Activated effector memory CD4-positive, alpha-beta T cell treated with Interleukin-2 at 50 U/mL for 16 hours (primary cell): ENCODE measurements at regions not wholly inside any gene's neighbourhood (a gene's known extent, or its start where the extent isn't known, plus 50 kb on each side); places are given as distances from the start of the nearest gene placed in this dataset.
"Not testable (repeated sequence)": the region's sequence is repeated elsewhere in the genome, so short reads cannot be mapped to it uniquely, and the experiment has no call there.

Experiments
- DNase-seq: peaks from one replicate; pipeline ENCODE4 v3.0.0-alpha.2; 2020

DNA sequence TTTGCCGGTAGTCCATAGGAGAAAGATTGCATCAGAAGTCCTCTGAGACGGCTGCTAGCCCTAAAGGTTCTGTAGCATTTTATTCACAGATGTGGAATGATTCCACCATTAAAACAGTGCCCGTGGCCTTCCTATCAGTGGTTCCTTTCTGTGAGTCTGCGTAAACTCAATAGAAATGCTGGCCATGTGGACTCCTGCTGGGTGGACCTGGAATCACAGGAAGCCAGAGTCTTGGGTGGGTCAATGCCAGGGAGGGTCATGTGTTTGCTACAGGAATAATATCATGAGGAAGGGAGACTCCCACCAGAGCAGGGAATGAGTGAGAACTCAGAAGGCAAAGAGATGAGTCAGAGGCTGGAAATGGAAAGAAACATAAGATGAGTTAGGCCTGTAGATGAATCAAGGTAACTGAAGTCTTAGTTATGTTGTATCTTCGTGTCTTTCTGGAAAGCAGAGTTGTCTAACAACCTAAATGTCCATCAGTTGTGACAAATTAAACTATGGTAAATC lies 410.4 kb upstream of the AUTS2 start:
- DNase-seq: no peak

DNA sequence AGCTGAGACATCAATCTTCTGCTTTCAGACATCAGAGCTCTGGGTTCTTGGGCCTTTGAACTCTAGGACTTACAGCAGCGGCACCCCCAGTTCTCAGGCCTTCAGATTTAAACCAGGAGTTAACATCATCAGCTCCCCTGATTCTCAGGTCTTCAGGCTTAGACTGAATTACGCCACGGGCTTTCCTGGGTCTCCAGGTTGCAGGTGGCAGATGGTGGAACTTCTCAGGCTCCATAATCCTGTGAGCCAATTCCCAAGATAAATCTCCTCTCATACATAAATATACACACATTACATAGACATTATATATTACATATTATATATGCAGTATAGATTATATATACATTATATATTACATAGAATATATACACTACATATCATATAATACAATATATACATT lies 408.9 kb upstream of the AUTS2 start:
- DNase-seq: no peak

DNA sequence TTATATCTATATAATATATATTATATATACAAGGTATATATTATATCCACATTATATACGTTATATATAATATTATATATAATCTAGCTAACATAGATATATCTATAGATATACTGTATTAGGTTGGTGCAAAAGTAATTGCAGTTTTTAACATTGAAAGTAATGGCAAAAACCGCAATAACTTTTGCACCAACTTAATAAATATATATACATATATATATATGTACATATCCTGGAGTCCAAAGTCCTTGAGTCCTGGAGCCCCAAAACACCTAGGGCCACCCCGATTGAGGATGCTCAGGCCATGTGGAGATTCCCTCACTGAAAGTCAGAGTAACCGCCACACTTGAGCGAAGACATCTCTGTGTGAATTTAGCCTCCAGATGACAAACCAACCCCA lies 408.2 kb upstream of the AUTS2 start:
- DNase-seq: no peak

DNA sequence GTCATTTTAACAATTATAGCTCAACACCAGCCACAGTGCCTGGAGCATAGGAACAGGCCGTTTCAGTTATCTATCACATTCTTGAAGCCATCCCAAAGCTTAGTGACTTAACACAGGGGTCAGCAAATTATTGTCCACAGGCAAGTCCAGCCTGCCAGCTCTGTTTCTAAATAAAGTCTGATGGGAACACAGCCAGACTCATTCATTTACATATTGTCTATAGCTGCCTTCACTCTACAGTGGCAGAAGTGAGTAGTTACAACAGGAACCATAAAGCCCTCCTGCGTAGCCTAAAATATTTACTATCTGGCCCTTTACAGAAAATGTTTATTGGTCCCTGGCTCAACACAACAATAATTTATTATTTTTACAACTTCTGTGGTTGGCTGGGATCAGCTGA lies 407.5 kb upstream of the AUTS2 start:
- DNase-seq: no peak

DNA sequence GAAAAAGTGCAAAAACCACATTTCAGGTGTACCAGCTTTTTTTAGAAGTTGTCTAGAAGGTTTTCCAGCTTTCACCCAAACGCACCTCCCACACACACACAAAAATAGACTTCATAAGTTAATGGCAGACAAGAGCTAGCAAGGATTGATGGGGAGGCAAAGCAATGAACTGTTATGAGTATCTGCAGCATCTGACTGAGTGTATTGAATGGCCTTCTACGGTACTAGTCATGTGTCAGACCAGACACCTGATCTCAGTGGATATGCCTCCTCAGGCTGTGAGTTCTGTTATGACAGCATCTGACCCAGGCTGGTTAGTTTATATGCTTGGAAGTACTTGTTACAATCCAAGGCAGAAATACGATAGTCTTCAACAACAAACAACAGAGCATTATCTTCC lies 406.1 kb upstream of the AUTS2 start:
- DNase-seq: no peak

DNA sequence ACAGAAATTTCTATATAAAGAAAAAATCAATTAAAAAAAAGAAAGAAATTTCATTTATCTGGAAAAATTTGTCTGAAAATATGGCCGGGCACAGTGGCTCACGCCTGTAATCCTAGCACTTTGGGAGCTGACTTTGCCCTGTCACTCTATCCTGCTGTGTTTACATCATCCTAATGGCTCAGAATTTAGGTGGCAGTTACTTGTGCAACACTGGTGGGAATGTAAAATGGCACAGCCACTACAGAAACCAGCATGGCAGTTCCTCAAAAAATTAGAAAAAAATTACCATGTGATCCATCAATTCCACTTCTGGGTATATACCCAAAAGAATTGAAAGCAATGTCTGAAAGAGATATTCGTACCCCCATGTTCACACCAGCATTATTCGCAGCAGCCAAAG lies 405.2 kb upstream of the AUTS2 start:
- no peak for DNase-seq

DNA sequence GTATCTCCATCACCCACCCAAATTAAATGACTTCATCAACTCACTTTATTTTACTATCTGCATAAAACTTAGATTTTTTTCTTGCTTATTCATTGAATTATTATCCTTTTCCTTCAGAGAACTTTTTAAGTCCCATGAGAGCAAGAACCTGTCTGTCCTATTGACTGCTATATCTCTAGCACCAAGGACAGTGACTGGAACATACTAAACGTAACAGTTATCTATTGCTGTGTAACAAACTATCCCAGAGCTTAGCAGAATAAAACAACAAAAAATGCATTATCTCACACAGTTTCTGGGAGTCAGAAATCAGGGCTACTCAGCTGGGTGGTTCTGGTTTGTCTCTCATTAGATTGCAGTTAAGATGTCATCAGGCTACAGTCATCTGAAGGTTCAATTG lies 401.7 kb upstream of the AUTS2 start:
- no peak for DNase-seq

DNA sequence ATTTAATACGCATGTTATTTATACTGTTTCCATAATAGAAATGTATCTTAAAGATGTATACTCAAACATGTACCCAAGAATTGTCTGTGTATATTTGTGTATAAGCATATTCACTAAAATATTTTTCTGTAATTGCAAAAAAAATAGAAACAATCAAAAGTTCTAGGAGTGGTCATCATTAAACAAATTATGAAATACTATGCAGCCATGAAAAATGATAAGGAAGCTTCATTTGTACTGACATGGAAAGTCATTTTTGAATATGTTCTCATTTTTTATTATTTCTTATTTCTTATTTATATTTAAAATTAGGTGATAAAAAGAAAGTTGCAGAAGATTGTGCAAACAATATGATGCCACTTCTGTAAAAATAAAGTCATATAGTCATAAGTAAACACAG lies 400.0 kb upstream of the AUTS2 start:
- no peak for DNase-seq

DNA sequence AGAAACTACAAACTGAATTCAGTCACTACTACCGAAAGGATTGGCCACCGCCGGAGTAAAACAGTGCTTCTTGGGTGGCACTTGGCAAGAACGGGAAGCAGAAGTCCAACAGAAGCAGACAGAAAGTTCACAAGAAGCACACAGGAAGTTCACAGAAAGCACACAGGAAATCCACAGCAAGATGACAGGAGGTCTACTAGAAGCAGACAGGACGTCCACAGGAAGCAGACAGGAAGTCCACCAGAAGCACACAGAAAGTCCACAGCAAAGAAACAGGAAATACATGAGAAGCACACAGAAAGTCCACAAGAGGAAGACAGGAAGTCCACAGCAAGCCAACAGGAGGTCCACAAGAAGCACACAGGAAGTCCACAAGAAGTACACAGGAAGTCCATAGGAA lies 399.2 kb upstream of the AUTS2 start:
- no peak for DNase-seq

DNA sequence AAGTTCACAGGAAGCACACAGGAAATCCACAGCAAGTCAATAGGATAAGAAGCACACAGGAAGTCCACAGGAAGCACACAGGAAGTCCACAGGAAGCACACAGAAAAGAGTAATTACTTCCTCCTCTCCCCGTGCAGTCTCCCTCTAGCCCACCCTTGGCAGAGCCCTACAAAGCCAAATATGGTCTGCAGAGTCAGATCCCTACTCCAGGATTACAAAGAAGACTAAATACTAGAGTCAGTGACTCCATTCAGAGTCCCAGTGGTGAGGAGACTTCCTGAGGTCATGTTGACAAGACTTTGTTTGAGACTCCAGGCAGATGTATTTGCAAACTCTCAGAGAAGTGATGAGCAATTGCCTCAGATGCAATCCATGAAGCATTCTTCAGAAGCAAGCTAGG lies 398.6 kb upstream of the AUTS2 start:
- no peak for DNase-seq

DNA sequence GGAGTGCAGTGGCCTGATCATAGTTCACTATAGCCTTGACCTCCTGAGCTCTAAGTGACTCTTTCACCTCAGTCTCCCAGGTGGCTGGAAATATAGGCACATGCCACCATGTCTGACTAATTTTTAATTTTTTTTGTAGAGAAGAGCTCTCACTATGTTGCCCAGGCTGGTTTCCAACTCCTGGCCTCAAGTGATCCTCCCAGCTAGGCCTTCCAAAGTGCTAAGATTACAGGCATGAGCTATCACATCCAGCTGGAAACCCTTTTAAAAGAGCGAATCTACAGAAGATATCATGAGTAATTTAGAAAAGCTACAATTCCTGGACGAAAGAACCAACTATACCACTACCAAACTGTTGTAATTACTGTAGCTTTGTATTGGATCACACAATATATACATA lies 394.4 kb upstream of the AUTS2 start:
- DNase-seq: no peak

DNA sequence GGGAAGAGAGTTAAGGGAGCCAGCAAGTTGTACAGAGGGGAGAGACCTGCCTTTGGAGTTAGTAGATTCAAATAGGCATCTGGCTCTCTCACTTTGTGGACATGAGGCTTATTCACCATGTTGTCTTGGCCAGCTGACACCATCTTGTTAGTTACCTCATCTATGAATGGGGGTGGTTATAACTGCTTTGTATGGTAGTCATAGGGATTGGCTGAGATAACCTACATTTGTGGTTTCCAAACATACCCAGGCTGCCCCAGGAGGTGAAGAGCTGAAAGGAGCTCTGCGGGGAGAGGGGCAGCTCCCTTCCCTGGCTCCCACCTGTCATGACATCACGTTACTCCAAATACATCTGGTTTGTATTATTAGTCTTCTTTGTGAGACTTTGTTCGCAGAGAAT lies 393.3 kb upstream of the AUTS2 start:
- no peak for DNase-seq

DNA sequence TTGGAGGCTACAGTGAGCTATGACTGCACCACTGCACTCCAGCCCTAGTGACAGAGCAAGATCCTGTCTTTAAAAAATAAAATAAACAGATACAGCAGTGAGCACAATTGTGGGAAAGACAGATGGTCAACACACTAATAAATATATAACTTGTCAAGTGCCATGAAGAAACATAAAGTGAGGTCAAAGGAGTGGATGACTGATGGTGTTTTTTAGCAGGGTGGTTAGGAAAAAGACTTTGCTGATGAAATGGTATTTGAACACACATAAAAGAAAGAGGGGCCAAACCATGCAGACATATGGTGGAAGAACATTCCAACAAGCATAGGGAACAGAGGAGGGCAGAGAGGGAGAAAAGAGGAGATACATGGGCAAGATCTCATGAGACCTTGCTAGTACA lies 392.7 kb upstream of the AUTS2 start:
- DNase-seq: no peak

DNA sequence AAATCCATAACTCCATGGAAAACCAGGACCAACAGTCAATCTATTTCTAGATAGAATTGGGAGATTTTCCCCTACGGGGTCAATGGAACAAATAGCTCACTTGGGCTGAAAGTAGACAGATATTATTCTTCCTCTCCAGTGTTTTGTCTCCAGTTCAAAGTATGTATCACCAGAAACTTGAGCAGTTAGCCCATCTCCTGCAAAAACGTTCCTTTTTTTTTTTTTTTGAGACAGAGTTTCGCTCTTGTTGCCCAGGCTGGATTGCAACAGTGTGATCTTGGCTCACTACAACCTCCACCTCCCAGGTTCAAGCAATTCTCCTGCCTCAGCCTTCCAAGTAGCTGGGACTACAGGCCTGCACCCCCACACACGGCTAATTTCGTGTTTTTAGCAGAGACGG lies 390.0 kb upstream of the AUTS2 start:
- no peak for DNase-seq

DNA sequence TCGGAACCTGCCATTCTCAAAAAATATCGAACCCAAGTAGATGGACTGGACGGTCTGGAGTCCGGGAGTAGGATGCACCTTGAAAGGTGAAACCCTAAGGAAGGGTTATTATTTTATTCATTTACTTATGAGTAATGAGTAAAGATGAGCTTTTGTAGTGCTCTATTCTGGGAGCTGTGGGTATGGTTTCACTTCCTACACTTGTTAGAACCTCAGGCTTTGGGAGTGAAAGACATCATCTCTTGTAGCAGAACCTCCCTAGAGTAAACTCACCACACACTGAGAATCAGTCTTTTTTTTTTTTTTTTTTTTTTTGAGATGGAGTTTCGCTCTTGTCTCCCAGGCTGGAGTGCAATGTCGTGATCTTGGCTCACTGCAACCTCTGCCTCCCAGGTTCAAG lies 389.4 kb upstream of the AUTS2 start:
- no peak for DNase-seq

DNA sequence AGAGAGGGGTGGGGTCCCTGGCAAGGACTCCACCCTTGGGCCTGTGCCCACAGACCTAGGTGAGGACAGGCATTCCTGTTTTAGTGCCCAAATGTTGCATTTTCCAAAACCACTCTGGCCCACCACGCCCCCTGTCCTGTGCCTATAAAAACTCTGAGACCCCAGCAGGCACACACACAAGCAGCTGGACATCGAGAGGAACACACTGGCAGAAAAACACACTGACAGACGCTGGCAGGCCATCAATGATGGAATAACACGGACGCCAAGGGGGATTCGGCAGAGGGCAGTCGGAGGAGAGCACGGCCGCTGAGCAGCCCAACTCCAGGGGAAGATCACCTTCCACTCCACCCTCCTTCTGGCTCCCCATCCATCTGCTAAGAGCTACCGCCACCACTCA lies 386.9 kb upstream of the AUTS2 start:
- no peak for DNase-seq

DNA sequence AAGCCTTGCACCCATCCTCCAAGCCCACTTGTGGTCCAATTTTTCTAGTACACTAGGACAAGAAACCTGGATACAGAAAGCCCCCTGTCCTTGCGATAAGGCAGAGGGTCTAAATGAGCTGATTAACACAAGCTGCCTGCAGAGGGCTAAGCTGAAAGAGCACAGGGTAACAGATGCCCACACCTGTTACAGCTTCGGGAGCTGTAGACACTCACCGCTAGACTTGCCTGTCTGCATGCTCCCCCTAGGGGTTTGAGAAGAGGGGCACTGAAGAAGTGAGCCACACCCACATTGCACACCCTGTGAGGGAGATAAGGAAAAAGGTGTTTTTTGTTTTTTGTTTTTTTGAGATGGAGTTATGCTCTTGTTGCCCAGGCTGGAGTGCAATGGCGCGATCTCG lies 386.5 kb upstream of the AUTS2 start:
- DNase-seq: no peak

DNA sequence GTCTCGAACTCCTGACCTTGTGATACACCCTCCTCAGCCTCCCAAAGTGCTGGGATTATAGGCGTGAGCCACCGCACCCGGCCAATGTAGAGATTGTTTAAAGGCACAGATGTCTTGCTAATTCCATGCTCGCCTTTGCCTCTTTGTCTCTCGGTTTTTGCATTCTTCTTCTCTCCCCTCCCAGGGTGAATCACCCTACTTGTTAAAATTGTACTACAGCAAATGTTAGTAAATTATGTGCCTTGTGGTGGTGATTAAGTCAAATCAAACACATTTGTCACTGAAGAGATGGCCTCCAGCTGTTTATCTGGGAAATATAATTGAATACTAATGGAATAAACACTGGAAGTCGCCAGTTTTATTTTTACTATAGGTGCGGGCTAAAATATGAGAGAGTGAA lies 384.4 kb upstream of the AUTS2 start:
- DNase-seq: no peak

DNA sequence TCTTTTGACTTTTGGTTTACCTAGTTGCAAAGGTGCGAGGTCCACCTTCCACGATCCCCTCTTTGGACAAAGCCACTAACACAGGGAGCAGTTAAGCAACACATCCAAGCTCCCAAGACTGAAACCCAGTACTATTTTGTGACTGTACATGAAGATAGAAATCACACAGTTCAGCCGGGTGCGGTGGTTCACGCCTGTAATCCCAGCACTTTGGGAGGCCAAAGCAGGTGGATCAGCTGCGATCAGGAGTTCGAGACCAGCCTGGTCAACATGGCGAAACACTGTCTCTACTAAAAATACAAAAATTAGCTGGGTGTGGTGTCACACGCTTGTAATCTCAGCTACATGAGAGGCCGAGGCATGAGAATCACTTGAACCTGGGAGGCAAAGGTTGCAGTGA lies 382.8 kb upstream of the AUTS2 start:
- not testable (repeated sequence) for DNase-seq

DNA sequence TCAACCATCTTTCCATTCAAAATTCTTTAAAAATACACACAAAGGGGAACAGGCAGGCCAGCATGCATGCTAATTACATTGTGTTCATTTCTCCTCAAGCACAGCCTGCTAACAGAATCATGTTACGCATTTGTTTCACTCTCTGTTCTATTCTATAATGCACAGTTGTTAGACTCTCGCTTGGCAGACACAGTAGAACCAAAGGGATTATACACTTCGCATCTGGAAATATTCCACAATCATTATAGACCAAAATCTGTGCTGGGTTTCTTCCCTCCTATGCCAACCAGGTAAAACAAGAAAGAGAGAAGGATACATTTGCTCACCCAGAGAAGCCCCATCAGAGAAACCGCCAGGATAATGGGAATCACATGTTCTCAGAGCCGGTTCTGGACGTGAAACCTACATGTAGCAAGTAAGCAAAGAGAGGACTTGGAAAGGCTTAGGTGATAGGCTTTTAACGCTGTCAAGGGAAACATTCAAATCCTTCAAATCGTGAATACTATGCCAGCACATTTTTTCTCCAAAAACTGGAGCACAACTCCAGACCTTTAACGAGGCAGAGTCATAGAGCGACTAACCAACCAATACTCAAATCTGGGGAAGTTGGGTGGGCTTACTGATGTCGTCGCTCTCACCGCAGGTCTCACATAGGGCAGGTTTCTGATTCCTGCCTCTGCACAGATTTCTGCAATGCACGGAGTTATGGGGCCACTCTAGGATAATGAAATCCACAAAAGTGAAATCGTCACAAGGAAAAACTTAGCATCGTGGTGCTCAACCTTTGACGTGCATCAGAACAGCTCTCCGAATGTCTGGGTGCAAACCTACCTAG lies 380.5 kb upstream of the AUTS2 start:
- no peak for DNase-seq

DNA sequence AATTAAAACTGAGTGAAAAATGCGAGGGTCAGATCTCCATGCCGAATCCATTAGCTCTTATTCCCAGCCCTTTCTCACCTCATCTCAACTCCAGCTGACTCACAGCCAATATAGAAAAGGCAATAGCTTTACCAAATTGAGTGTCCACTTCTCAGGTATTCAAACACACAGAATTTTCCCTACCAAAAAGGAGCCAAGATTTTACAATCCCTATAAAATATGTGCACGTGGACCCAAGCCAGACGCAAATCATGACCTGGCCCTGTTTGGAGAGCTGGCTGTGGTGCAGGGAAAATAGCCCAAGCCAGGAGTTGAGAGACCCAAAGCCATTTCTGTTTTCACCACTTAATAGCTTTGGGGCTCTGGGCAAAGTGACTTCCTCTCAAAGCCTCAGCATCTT lies 379.7 kb upstream of the AUTS2 start:
- DNase-seq: no peak

DNA sequence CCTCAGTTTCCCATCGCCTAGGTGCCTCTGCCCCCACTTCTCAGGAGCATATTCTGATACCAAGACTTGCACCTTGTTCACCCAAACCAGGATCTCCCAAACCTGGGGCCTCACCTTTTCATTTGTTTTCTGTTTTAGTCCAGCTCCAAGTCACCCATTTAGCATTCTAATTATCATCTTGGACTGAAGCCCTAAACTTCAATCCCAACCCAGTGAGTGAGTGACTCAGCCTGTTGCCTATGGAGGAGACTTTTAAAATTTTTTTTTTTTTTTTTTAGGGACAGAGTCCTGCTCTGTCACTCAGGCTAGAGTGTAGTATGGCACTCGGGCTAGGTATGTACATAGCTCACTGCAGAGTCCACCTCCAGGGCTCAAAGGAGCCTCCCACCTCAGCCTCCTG lies 378.9 kb upstream of the AUTS2 start:
- no peak for DNase-seq

DNA sequence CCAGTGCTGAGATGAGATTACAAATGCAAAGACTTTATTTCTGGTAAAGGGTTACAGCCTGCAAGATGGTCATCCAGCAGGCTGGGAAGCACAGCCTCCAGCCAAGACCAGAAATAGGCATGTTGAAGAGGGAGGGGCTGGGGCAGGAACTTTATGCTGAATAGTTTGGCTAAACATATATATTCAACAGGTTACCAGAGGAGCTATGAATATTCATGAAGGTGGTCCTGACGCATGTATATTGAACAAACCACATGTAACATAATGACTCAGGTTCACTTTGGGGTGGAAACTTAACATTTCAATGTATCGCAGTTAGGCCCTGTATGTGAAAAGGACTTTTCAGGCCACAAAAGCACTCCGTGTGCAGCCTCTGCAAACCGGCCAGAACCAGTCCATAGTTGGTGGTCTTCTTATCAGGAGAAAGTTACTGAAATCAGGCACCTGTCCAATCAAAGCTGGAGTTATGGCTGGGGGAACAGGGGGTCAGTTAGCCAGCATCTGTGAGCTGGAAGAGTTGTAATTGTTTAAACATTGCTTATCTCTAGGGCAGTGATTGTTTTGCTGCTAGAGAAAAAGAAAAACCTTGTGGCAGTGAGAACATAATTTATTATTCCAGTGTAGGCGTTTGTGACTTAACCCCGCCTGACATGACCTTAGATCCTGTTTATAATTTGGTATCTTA lies 372.9 kb upstream of the AUTS2 start:
- DNase-seq: no peak

DNA sequence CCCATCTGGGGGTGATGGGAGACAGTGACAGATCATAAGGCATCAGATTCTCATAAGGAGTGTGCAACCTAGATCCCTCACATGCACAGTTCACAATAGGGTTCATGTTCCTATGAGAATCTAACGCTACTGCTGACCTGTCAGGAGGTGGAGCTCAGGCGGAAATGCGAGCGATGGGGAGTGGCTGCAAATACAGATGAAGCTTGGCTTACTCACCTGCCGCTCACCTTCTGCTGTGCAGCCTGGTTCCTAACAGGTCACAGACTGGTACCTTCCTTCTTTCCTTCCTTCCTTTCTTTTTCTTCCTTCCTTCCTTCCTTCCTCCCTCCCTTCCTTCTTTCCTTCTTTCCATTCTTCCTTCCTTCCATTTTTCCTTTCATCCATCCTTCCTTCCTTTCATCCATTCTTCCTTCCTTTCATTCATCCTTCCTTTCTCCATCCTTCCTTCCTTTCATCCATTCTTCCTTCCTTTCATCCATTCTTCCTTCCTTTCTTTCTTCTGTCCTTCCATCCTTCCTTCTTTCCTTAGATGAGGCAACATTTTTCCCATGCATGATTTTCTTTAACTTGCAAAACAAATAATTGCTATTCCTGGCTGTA lies 370.0 kb upstream of the AUTS2 start:
- no peak for DNase-seq
